GM12878 (cell line): ENCODE measurements at regions not wholly inside any gene's neighbourhood (a gene's known extent, or its start where the extent isn't known, plus 50 kb on each side); places are given as distances from the start of the nearest gene placed in this dataset.

ENCODE experiments used
- FOXK2 ChIP-seq: fragments of 450-650 bp; IDR thresholded peaks from 2 replicates; pipeline ENCODE4 v1.6.1; 2017; ENCODE audit warnings: mild to moderate bottlenecking, moderate library complexity
- HCFC1 ChIP-seq: fragments of 150-350 bp; IDR thresholded peaks from 2 replicates; pipeline ENCODE4 v1.6.1; 2014; ENCODE audit warnings: low read length
- RAD21 ChIP-seq: IDR thresholded peaks from 2 replicates; pipeline ENCODE4 v1.6.1; 2011; ENCODE audit warnings: mild to moderate bottlenecking, low read depth, low read length, moderate library complexity; ENCODE audit not compliant: insufficient read depth
- SMC3 ChIP-seq: IDR thresholded peaks from 2 replicates; pipeline ENCODE4 v1.6.1; 2011; ENCODE audit warnings: low read length, improper control_type of control experiment, borderline replicate concordance
- TF ChIP-seq, protein P1 (sequence below): IDR thresholded peaks from 2 replicates; pipeline ENCODE4 v1.6.1; 2012; ENCODE audit warnings: low read depth, low read length, improper control_type of control experiment
- TF ChIP-seq, protein P2 (sequence below), 3 experiments: IDR thresholded peaks in 2 of 3; conservative IDR thresholded peaks in 1 of 3; 2 replicates each; pipeline ENCODE4 v1.5.1; 2011; ENCODE audit warnings: low read depth in 3 of 3, low read length in 3 of 3, mild to moderate bottlenecking in 3 of 3, control low read depth in 2 of 3, moderate library complexity in 2 of 3, inconsistent platforms in 1 of 3, mixed read lengths in 1 of 3; ENCODE audit not compliant: control insufficient read depth in 2 of 3, insufficient read depth in 1 of 3; ENCODE audit errors: extremely low read depth in 1 of 3

GRCh38 chr10:2128991-2129390, 391.7 kb upstream of the ADARB2 start:
- no peak for TF ChIP-seq SMC3
- TF ChIP-seq, protein P1, sequence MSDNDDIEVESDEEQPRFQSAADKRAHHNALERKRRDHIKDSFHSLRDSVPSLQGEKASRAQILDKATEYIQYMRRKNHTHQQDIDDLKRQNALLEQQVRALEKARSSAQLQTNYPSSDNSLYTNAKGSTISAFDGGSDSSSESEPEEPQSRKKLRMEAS, result no peak
- TF ChIP-seq, protein P2, sequence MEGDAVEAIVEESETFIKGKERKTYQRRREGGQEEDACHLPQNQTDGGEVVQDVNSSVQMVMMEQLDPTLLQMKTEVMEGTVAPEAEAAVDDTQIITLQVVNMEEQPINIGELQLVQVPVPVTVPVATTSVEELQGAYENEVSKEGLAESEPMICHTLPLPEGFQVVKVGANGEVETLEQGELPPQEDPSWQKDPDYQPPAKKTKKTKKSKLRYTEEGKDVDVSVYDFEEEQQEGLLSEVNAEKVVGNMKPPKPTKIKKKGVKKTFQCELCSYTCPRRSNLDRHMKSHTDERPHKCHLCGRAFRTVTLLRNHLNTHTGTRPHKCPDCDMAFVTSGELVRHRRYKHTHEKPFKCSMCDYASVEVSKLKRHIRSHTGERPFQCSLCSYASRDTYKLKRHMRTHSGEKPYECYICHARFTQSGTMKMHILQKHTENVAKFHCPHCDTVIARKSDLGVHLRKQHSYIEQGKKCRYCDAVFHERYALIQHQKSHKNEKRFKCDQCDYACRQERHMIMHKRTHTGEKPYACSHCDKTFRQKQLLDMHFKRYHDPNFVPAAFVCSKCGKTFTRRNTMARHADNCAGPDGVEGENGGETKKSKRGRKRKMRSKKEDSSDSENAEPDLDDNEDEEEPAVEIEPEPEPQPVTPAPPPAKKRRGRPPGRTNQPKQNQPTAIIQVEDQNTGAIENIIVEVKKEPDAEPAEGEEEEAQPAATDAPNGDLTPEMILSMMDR (IDR thresholded peaks at IDR 0.05 in 2 of 3, conservative IDR thresholded peaks at IDR 0.05 in 1 of 3; ENCODE audit: control insufficient read depth in 2 of 3, extremely low read depth in 1 of 3, insufficient read depth in 1 of 3, low read depth in 3 of 3, low read length in 3 of 3), result no peak
- TF ChIP-seq RAD21, result no peak
- no peak for TF ChIP-seq FOXK2
- TF ChIP-seq HCFC1, result no peak
